Central memory CD8-positive, alpha-beta T cell (primary cell): ENCODE measurements at regions not wholly inside any gene's neighbourhood (a gene's known extent, or its start where the extent isn't known, plus 50 kb on each side); places are given as distances from the start of the nearest gene placed in this dataset.

ENCODE experiments used
- ATAC-seq: fragments of 150-1000 bp; cut with Tn5 transposase; replicated peaks from 2 replicates; pipeline ENCODE4 v1.10.0; 2022; ENCODE audit warnings: mild to moderate bottlenecking, moderate FRiP score, moderate number of reproducible peaks; ENCODE audit not compliant: poor library complexity, severe bottlenecking; ENCODE audit errors: extremely low read depth
- DNase-seq, 2 donors: peaks; one replicate each; pipeline ENCODE4 v3.0.0; 2021; ENCODE audit warnings: low spot score in 2 of 2
- H3K27ac Mint-ChIP-seq: one replicate; pipeline ENCODE4 v1.8.0; 2022; ENCODE audit warnings: low read depth, mild to moderate bottlenecking, moderate library complexity, mixed read lengths
- H3K27me3 Mint-ChIP-seq: one replicate; pipeline ENCODE4 v1.8.0; 2022; ENCODE audit warnings: mixed read lengths
- H3K36me3 Mint-ChIP-seq: one replicate; pipeline ENCODE4 v1.8.0; 2022; ENCODE audit warnings: mild to moderate bottlenecking, moderate library complexity, mixed read lengths; ENCODE audit not compliant: insufficient read depth
- H3K4me1 Mint-ChIP-seq: one replicate; pipeline ENCODE4 v1.8.0; 2022; ENCODE audit warnings: mixed read lengths
- H3K4me3 Mint-ChIP-seq: one replicate; pipeline ENCODE4 v1.8.0; 2022; ENCODE audit warnings: mild to moderate bottlenecking, moderate library complexity, mixed read lengths
- H3K9me3 Mint-ChIP-seq: one replicate; pipeline ENCODE4 v1.8.0; 2022; ENCODE audit warnings: mixed read lengths

- no peak overlapping the region for H3K4me3 Mint-ChIP-seq
- H3K9me3 Mint-ChIP-seq = peaks cover 47% of the 10 kb centered on the region
- H3K36me3 Mint-ChIP-seq = no peaks in the 10 kb centered on the region
- H3K27me3 Mint-ChIP-seq = no peaks in the 10 kb centered on the region
- H3K27ac Mint-ChIP-seq = no peak overlapping the region
- DNase-seq (no peak), ATAC-seq (no peak)
- no peaks in the 10 kb centered on the region for H3K4me1 Mint-ChIP-seq
Observed at GRCh38 chr14:26959972-26960660, 362.3 kb upstream of the NOVA1 start.

DNA sequence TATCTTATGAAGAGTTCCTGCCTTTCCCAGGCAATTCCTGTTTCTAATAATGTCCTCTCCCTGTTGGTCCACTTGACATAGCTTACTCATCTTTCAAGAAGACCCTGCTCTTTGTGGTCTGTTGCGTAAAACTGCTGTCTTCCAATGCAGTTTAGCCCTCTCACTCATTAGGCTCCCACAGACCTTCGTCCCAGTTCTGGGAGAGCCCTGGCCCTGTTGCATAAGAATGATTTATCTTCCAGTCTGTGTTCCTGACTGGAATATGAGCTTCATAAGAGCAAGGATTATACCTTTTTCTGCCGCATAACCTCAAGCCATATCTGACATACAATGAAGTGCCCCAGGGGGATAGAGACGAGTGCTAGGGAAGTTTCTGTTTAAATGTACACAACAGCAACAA, 365.9 kb upstream of the NOVA1 start:
- DNase-seq = no peak

GRCh38 chr14:26965490-26965889, 367.7 kb upstream of the NOVA1 start:
- DNase-seq = no peak
- H3K9me3 Mint-ChIP-seq = peaks cover 24% of the 10 kb centered on the region
- H3K4me1 Mint-ChIP-seq = no peaks in the 10 kb centered on the region
- H3K27ac Mint-ChIP-seq = no peak overlapping the region
- no peaks in the 10 kb centered on the region for H3K27me3 Mint-ChIP-seq
- no peak overlapping the region for H3K4me3 Mint-ChIP-seq
- H3K36me3 Mint-ChIP-seq = no peaks in the 10 kb centered on the region
- ATAC-seq = no peak

More for the DNA sequence above, 365.9 kb upstream of the NOVA1 start:
- Mint-ChIP-seq H3K4me3 (no peak overlapping the region), H3K27me3 (no peaks in the 10 kb centered on the region), H3K27ac (no peak overlapping the region), H3K9me3 (peaks cover 20% of the 10 kb centered on the region), H3K36me3 (no peaks in the 10 kb centered on the region), H3K4me1 (no peaks in the 10 kb centered on the region)
- no peak for ATAC-seq

GRCh38 chr14:26966908-26967307, 369.1 kb upstream of the NOVA1 start:
- H3K27ac Mint-ChIP-seq = no peak overlapping the region

GRCh38 chr14:26974965-26975364, 377.1 kb upstream of the NOVA1 start:
- no peak for ATAC-seq
- H3K27ac Mint-ChIP-seq = no peak overlapping the region

More at GRCh38 chr14:26966908-26967307, 369.1 kb upstream of the NOVA1 start:
- Mint-ChIP-seq H3K9me3 (peaks cover 19% of the 10 kb centered on the region), H3K4me3 (no peak overlapping the region), H3K27me3 (no peaks in the 10 kb centered on the region), H3K36me3 (no peaks in the 10 kb centered on the region), H3K4me1 (no peaks in the 10 kb centered on the region)
- DNase-seq = no peak
- ATAC-seq = no peak

DNA sequence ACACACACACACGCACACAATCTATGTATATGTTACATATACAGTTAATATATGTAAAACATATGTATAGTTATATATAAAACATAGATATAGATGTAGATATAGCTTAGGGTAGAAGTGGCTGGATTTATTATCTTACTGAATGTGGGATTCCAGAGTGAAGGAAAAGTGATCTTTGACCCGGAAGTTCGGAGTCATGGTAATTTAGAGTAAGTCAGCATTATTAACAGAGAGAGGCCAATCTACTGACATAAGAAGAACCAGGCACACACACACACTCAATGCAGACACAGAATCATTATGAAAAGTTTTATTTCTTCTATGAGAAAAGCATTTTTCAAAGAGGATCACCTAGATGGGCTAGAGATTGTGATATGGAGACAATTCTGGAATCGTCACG, 384.2 kb upstream of the NOVA1 start:
- H3K4me1 Mint-ChIP-seq = no peaks in the 10 kb centered on the region
- peaks cover 11% of the 10 kb centered on the region for H3K9me3 Mint-ChIP-seq
- no peaks in the 10 kb centered on the region for H3K27me3 Mint-ChIP-seq
- no peak for ATAC-seq
- no peak overlapping the region for H3K27ac Mint-ChIP-seq
- H3K4me3 Mint-ChIP-seq = no peak overlapping the region
- H3K36me3 Mint-ChIP-seq = no peaks in the 10 kb centered on the region
- no peak for DNase-seq

More at GRCh38 chr14:26974965-26975364, 377.1 kb upstream of the NOVA1 start:
- DNase-seq = no peak
- no peaks in the 10 kb centered on the region for H3K4me1 Mint-ChIP-seq
- no peak overlapping the region for H3K4me3 Mint-ChIP-seq
- H3K9me3 Mint-ChIP-seq = peaks cover 10% of the 10 kb centered on the region
- H3K36me3 Mint-ChIP-seq = no peaks in the 10 kb centered on the region
- no peaks in the 10 kb centered on the region for H3K27me3 Mint-ChIP-seq

DNA sequence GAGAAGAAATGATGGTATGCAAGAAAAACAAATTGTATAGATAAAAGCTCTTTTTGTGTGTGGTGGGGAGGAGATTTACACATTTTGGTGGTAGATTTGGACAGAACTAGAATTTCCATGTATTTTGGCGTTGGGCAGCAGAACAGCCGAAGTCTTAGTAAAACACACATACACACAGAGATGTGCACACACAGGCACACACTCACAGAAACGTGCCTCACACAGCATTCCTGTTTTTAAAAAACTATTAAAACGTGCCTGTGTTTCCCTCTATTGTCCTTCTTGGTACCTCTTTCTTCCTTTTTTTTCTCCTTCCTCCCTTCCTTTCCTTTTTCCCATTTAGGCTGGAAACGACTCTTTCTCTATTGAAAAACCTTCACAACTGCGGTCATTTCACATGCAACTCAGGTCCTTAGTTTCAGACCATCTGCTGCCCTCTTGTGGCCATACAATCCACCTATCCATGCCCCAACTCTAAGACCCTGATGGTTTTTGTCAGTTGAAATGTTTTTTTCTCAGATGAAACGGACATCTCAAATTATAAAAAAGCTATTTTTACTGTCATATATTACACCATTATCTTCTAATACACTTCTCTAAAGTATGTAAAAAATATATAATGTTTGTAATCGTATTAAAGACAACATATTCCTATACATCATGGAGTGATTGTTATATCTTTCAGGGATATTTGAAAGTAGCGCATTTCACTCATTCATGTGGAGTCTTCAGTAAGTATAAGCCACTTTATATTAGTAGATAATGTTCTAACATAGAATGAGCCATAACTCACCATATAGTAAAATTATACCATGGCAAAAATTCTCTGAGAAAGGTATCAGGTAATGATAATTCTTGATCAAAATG, 386.7 kb upstream of the NOVA1 start:
- Mint-ChIP-seq H3K4me1 (no peaks in the 10 kb centered on the region), H3K27me3 (no peaks in the 10 kb centered on the region), H3K36me3 (no peaks in the 10 kb centered on the region), H3K4me3 (no peak overlapping the region), H3K27ac (no peak overlapping the region), H3K9me3 (peaks cover 17% of the 10 kb centered on the region)
- DNase-seq (no peak), ATAC-seq (no peak)

- Mint-ChIP-seq H3K36me3 (no peaks in the 10 kb centered on the region), H3K4me1 (no peaks in the 10 kb centered on the region), H3K9me3 (peaks cover 22% of the 10 kb centered on the region), H3K27me3 (no peaks in the 10 kb centered on the region), H3K27ac (no peak overlapping the region), H3K4me3 (no peak overlapping the region)
- DNase-seq (no peak), ATAC-seq (no peak)
Observed at GRCh38 chr14:26987744-26988363, 390.0 kb upstream of the NOVA1 start.

DNA sequence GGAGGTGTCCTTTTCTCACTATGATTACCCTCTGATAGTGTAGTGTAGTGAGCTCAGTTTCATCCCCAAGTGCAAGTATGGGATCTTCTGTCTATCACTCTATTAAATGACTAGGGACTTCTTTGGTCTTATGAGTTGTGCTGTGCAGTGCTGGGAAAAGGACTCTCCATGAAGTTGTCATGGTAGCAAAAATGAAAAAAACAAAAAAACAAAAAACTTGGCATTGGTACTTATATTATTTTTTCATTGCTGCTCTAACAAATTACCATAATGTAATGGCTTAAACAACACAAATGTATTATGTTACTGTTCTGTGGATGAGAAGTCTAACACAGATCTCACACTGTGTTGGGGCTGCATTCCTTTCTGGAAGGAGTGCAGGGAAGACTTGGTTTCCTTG, 393.1 kb upstream of the NOVA1 start:
- Mint-ChIP-seq H3K27ac (no peak overlapping the region), H3K9me3 (peaks cover 22% of the 10 kb centered on the region), H3K4me3 (no peak overlapping the region), H3K4me1 (no peaks in the 10 kb centered on the region), H3K27me3 (no peaks in the 10 kb centered on the region), H3K36me3 (peaks cover 2% of the 10 kb centered on the region)
- ATAC-seq (no peak), DNase-seq (no peak)

DNA sequence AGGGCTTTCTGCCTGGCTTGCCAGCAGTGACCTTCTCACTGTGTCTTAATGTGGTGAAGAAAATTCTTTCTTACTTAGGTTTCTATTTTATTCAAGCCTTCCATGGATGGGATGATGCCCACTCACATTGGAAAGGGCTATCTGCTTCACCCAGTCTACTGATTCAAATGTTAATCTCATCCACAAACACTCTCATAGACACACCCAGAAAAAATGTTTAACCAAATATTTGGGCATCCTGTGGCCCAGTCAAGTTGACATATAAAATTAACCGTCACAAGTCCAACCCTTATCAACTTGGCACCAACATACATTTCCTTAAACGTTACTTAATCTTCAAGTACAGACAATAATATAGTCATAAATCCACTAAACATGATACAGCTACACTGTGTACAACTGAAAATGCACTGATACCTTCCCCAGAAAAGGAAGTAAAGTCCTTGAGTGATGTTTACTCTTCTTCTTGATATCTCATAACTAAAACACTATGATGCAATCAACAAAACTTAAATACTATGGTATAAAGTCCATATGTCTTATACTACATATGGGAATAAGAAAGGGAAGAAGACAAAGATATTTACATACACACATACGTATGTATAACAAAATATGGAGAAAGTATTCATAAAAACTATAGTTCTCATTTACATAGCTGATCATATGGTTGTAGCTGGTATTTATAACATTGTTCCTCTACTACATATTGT, 394.7 kb upstream of the NOVA1 start:
- no peaks in the 10 kb centered on the region for H3K4me1 Mint-ChIP-seq
- DNase-seq = no peak
- peaks cover 26% of the 10 kb centered on the region for H3K9me3 Mint-ChIP-seq
- H3K27ac Mint-ChIP-seq = no peak overlapping the region
- H3K27me3 Mint-ChIP-seq = no peaks in the 10 kb centered on the region
- H3K36me3 Mint-ChIP-seq = peaks cover 2% of the 10 kb centered on the region
- H3K4me3 Mint-ChIP-seq = no peak overlapping the region
- ATAC-seq = no peak

DNA sequence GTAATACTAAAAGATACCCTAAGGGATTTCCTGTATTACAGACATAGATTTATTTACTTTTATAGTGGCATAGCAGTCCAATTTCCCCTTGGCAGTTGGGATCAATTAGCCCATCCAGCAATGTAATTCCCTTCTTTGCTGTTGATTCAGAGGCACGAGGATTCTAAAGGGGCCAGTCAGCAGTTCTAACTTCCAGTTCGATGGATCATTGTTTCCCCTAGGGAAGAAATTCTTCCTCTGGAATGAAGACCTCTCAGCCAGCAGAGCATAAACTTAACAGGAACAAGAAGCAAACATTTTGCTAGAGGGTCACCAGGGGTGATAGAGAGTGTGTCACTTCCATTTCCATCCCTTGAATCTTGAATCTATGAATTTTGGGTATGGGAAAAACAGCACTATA, 395.7 kb upstream of the NOVA1 start:
- Mint-ChIP-seq H3K4me1 (no peaks in the 10 kb centered on the region), H3K9me3 (peaks cover 22% of the 10 kb centered on the region), H3K4me3 (no peak overlapping the region), H3K27ac (no peak overlapping the region), H3K36me3 (peaks cover 2% of the 10 kb centered on the region), H3K27me3 (no peaks in the 10 kb centered on the region)
- DNase-seq (no peak), ATAC-seq (no peak)

GRCh38 chr14:26995301-26995700, 397.5 kb upstream of the NOVA1 start:
- Mint-ChIP-seq H3K4me3 (no peak overlapping the region), H3K9me3 (peaks cover 18% of the 10 kb centered on the region), H3K4me1 (no peaks in the 10 kb centered on the region), H3K27me3 (no peaks in the 10 kb centered on the region), H3K36me3 (peaks cover 2% of the 10 kb centered on the region), H3K27ac (no peak overlapping the region)
- ATAC-seq (no peak), DNase-seq (no peak)
